ENCODE measurements at regions not wholly inside any gene's neighbourhood (a gene's known extent, or its start where the extent isn't known, plus 50 kb on each side); places are given as distances from the start of the nearest gene placed in this dataset.

- TF ChIP-seq YY1 (IDR thresholded peaks at IDR 0.05; ENCODE audit: low read depth): no peak
- TF ChIP-seq EP300 (IDR thresholded peaks at IDR 0.05; ENCODE audit: borderline replicate concordance): no peak
- no peak for TF ChIP-seq TEAD4 (IDR thresholded peaks at IDR 0.05)
- no peak for TF ChIP-seq EGR1 (IDR thresholded peaks at IDR 0.05)
- TF ChIP-seq TAF1 (IDR thresholded peaks at IDR 0.05; ENCODE audit: low read depth): no peak
These were observed 544.8 kb upstream of the EEF2KMT start for GRCh38 chr16:5642436-5642835.

GRCh38 chr16:5642011-5642410 lies 544.4 kb upstream of the EEF2KMT start:
- TF ChIP-seq NFIC (IDR thresholded peaks at IDR 0.05) (no peak), EGR1 (IDR thresholded peaks at IDR 0.05) (no peak), CEBPB (IDR thresholded peaks at IDR 0.05) (no peak), FOXM1 (IDR thresholded peaks at IDR 0.05; ENCODE audit: borderline replicate concordance, low read depth) (no peak)

- no peak for TF ChIP-seq CEBPB (IDR thresholded peaks at IDR 0.05)
These were observed 543.3 kb upstream of the EEF2KMT start for GRCh38 chr16:5640883-5641282.

GRCh38 chr16:5639531-5639930 lies 541.9 kb upstream of the EEF2KMT start:
- no peak for TF ChIP-seq CEBPB (IDR thresholded peaks at IDR 0.05)
- TF ChIP-seq REST (IDR thresholded peaks at IDR 0.05; ENCODE audit: low read depth): no peak
- TF ChIP-seq TEAD4 (IDR thresholded peaks at IDR 0.05): no peak
- TF ChIP-seq EGR1 (IDR thresholded peaks at IDR 0.05): no peak
- no peak for TF ChIP-seq FOXM1 (IDR thresholded peaks at IDR 0.05; ENCODE audit: borderline replicate concordance, low read depth)
- TF ChIP-seq RAD21 (IDR thresholded peaks at IDR 0.05; ENCODE audit: low read depth): no peak
- no peak for TF ChIP-seq YY1 (IDR thresholded peaks at IDR 0.05; ENCODE audit: low read depth)
- TF ChIP-seq USF1 (IDR thresholded peaks at IDR 0.05): no peak
- TF ChIP-seq CREB1 (IDR thresholded peaks at IDR 0.05; ENCODE audit: low read depth): no peak
- no peak for TF ChIP-seq ZBTB7A (IDR thresholded peaks at IDR 0.05; ENCODE audit: low read depth)
- TF ChIP-seq TAF1 (IDR thresholded peaks at IDR 0.05; ENCODE audit: low read depth): no peak
- TF ChIP-seq MAX (IDR thresholded peaks at IDR 0.05): no peak
- no peak for TF ChIP-seq TCF12 (IDR thresholded peaks at IDR 0.05; ENCODE audit: low read depth)
- TF ChIP-seq NFIC (IDR thresholded peaks at IDR 0.05): no peak
- no peak for TF ChIP-seq EP300 (IDR thresholded peaks at IDR 0.05; ENCODE audit: borderline replicate concordance)

- TF ChIP-seq TCF12 (IDR thresholded peaks at IDR 0.05; ENCODE audit: low read depth) (no peak), USF1 (IDR thresholded peaks at IDR 0.05) (no peak), CREB1 (IDR thresholded peaks at IDR 0.05; ENCODE audit: low read depth) (no peak), REST (IDR thresholded peaks at IDR 0.05; ENCODE audit: low read depth) (no peak), NFIC (IDR thresholded peaks at IDR 0.05) (no peak), EP300 (IDR thresholded peaks at IDR 0.05; ENCODE audit: borderline replicate concordance) (no peak), TAF1 (IDR thresholded peaks at IDR 0.05; ENCODE audit: low read depth) (no peak)
These were observed 537.7 kb upstream of the EEF2KMT start for GRCh38 chr16:5635331-5635730.

GRCh38 chr16:5634666-5635180 lies 537.1 kb upstream of the EEF2KMT start:
- TF ChIP-seq ZBTB7A (IDR thresholded peaks at IDR 0.05; ENCODE audit: low read depth): no peak
- TF ChIP-seq EGR1 (IDR thresholded peaks at IDR 0.05): no peak
- TF ChIP-seq FOXM1 (IDR thresholded peaks at IDR 0.05; ENCODE audit: borderline replicate concordance, low read depth): no peak
- no peak for TF ChIP-seq YY1 (IDR thresholded peaks at IDR 0.05; ENCODE audit: low read depth)
- no peak for TF ChIP-seq CREB1 (IDR thresholded peaks at IDR 0.05; ENCODE audit: low read depth)
- no peak for TF ChIP-seq TEAD4 (IDR thresholded peaks at IDR 0.05)
- TF ChIP-seq EP300 (IDR thresholded peaks at IDR 0.05; ENCODE audit: borderline replicate concordance): no peak
- TF ChIP-seq TCF12 (IDR thresholded peaks at IDR 0.05; ENCODE audit: low read depth): no peak
- TF ChIP-seq USF1 (IDR thresholded peaks at IDR 0.05): no peak
- no peak for TF ChIP-seq CEBPB (IDR thresholded peaks at IDR 0.05)
- no peak for TF ChIP-seq REST (IDR thresholded peaks at IDR 0.05; ENCODE audit: low read depth)
- TF ChIP-seq TAF1 (IDR thresholded peaks at IDR 0.05; ENCODE audit: low read depth): no peak
- TF ChIP-seq NFIC (IDR thresholded peaks at IDR 0.05): no peak
- no peak for TF ChIP-seq RAD21 (IDR thresholded peaks at IDR 0.05; ENCODE audit: low read depth)
- no peak for TF ChIP-seq MAX (IDR thresholded peaks at IDR 0.05)

All from Ishikawa (cell line).